ENCODE measurements at regions not wholly inside any gene's neighbourhood (a gene's known extent, or its start where the extent isn't known, plus 50 kb on each side); places are given as distances from the start of the nearest gene placed in this dataset.

DNA sequence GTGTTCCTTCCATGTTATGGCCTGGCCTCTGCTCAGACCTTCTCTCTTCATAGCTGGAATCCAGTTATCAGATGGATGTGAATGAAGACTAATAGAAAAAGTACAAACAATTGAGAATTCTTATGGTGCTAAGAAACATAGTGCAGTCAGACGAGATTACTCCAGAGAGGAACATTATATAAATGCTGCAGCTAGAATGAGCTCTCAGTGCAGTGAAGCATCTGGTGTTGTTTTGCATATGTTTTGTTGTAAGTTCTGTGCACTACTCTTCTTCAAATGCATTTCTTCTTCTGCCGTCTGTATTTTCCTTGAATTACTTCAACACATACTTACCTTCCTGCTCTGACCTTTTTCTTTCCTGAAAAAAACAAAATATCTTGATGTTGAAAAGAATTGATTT lies 602.4 kb upstream of the CDH18 start:
- TF ChIP-seq, protein P1, sequence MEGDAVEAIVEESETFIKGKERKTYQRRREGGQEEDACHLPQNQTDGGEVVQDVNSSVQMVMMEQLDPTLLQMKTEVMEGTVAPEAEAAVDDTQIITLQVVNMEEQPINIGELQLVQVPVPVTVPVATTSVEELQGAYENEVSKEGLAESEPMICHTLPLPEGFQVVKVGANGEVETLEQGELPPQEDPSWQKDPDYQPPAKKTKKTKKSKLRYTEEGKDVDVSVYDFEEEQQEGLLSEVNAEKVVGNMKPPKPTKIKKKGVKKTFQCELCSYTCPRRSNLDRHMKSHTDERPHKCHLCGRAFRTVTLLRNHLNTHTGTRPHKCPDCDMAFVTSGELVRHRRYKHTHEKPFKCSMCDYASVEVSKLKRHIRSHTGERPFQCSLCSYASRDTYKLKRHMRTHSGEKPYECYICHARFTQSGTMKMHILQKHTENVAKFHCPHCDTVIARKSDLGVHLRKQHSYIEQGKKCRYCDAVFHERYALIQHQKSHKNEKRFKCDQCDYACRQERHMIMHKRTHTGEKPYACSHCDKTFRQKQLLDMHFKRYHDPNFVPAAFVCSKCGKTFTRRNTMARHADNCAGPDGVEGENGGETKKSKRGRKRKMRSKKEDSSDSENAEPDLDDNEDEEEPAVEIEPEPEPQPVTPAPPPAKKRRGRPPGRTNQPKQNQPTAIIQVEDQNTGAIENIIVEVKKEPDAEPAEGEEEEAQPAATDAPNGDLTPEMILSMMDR (IDR thresholded peaks at IDR 0.05) = no peak
- TF ChIP-seq POLR2A (IDR thresholded peaks at IDR 0.05) = no peak
- TF ChIP-seq EP300 (IDR thresholded peaks at IDR 0.05) = no peak
